ENCODE measurements at regions not wholly inside any gene's neighbourhood (a gene's known extent, or its start where the extent isn't known, plus 50 kb on each side); places are given as distances from the start of the nearest gene placed in this dataset.

DNA sequence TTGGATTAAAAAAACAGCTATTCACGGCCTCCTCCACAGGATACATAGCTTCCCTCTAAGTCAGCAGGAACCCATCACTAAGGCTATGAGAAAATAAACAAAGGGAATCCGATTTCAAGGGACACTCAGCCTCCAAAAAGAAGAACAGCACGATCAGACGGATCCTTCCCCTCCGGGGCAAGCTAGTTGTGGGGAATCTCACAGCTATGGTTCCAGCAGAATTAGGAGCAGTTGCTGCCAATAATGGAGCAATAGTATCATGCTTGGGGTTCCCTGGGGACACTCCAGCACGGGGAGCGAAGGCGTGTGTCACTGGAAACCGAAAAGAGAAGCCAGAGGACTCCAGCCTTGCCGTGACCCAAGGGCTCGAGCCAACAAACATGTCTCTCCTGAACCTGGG lies 163.1 kb downstream of the TTC32 start:
- TF ChIP-seq, protein P1, sequence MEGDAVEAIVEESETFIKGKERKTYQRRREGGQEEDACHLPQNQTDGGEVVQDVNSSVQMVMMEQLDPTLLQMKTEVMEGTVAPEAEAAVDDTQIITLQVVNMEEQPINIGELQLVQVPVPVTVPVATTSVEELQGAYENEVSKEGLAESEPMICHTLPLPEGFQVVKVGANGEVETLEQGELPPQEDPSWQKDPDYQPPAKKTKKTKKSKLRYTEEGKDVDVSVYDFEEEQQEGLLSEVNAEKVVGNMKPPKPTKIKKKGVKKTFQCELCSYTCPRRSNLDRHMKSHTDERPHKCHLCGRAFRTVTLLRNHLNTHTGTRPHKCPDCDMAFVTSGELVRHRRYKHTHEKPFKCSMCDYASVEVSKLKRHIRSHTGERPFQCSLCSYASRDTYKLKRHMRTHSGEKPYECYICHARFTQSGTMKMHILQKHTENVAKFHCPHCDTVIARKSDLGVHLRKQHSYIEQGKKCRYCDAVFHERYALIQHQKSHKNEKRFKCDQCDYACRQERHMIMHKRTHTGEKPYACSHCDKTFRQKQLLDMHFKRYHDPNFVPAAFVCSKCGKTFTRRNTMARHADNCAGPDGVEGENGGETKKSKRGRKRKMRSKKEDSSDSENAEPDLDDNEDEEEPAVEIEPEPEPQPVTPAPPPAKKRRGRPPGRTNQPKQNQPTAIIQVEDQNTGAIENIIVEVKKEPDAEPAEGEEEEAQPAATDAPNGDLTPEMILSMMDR (IDR thresholded peaks at IDR 0.05), result no peak
- TF ChIP-seq POLR2A (IDR thresholded peaks at IDR 0.05), result no peak

All from right lobe of liver (tissue), 4 donors.